ENCODE measurements at regions not wholly inside any gene's neighbourhood (a gene's known extent, or its start where the extent isn't known, plus 50 kb on each side); places are given as distances from the start of the nearest gene placed in this dataset.
A peak's percentile ranks its signal among the peaks of the same experiment; 100 is the strongest.

DNA sequence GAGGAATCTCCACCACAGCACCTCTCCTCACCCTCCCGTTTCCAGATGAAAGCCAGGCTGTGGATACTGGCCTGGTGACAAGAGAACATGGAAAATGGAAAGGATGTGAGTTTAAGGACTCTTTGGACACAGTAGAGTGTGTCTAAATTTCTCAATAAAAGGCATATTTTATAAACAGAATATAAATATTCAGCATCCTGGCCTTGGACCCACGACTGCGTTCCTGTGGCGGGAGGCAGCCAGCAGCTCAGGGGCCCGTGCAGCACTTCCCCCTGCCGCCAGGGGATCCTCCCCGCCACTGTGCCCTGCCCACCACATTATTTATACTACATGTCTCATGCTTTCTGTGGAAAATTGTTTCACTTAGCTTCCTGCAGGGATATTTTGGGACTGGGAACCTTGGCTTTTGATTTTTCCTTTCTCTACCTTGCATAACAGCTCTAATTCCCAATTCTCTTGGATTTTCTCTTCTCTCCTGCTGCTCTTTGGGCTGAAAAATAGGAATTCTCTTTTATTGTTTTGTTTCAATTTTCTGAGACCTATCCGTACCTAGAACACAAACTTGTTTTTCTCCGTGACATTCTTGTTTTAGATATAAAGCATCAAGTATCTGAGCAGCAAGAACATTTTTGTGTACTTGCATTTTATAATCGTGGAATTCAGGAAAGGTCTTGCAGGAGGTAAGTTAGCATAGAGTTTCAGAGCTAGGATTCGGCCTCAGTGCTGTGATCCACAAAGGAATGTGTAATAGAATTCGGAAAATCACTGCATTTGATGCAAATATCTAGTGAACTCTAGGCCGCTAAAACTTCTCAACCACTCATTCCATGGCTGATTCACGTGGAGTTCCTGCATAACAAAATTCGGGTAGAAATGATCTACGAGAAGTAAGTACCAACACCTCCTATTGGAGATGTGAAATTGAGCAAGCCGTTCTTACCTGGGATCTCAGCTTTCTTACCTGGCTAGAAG, 107.7 kb upstream of the SPATA13 start:
- H3K4me2 ChIP-seq (ENCODE audit: control insufficient read depth, extremely low read depth, insufficient read depth, low read depth, low read length) = no peak overlapping the region
- dilution Hi-C loops (cut with MboI; ENCODE audit: extremely low pct_ligation_motif_present, low sequenced_read_pairs) = no loop called here
- H3K36me3 ChIP-seq (ENCODE audit: control insufficient read depth in 2 of 2, extremely low read depth in 1 of 2, insufficient read depth in 2 of 2, low read length in 2 of 2) = no peaks in the 10 kb centered on the region
- DNase-seq (ENCODE audit: low read depth, low spot score) = no peak
- no peak overlapping the region for H3K4me3 ChIP-seq (ENCODE audit: control insufficient read depth in 2 of 3, extremely low read depth in 1 of 3, insufficient read depth in 2 of 3, low read depth in 1 of 3, low read length in 3 of 3)
- no peaks in the 10 kb centered on the region for H4K20me1 ChIP-seq (ENCODE audit: control insufficient read depth, extremely low read depth, insufficient read depth, low read length)
- H3K27me3 ChIP-seq (ENCODE audit: control insufficient read depth, extremely low read depth, insufficient read depth, low read length) = no peaks in the 10 kb centered on the region
- H3K79me2 ChIP-seq (ENCODE audit: control insufficient read depth, insufficient read depth, low read length) = no peaks in the 10 kb centered on the region
- no peaks in the 10 kb centered on the region for H3K9me3 ChIP-seq (ENCODE audit: control insufficient read depth, low read depth, low read length)
- no peak overlapping the region for H2AFZ ChIP-seq (ENCODE audit: control insufficient read depth, low read length)
- H3K9me1 ChIP-seq (ENCODE audit: control insufficient read depth, extremely low read depth, insufficient read depth, low read length) = peaks cover 4% of the 10 kb centered on the region
- H3K4me1 ChIP-seq (ENCODE audit: control insufficient read depth, extremely low read depth, insufficient read depth, low read length) = peaks cover 16% of the 10 kb centered on the region
- TF ChIP-seq CTCF (optimal IDR thresholded peaks at IDR 0.05 in 1 of 3, IDR thresholded peaks at IDR 0.05 in 1 of 3, conservative IDR thresholded peaks at IDR 0.05 in 1 of 3; ENCODE audit: extremely low read depth in 1 of 3, insufficient read depth in 2 of 3, low read length in 3 of 3) (no peak), EZH2 (IDR thresholded peaks at IDR 0.05; ENCODE audit: low read length) (no peak)
- H3K9ac ChIP-seq (ENCODE audit: control insufficient read depth, extremely low read depth, insufficient read depth, low read length) = no peak overlapping the region
- FAIRE-seq = no peak
- H3K27ac ChIP-seq (ENCODE audit: control insufficient read depth, insufficient read depth, low read length) = no peak overlapping the region

GRCh38 chr13:24053519-24054251, 106.8 kb upstream of the SPATA13 start:
- Histone ChIP-seq H3K9me3 (ENCODE audit: control insufficient read depth, low read depth, low read length) (no peaks in the 10 kb centered on the region), H3K27me3 (ENCODE audit: control insufficient read depth, extremely low read depth, insufficient read depth, low read length) (no peaks in the 10 kb centered on the region), H3K9me1 (ENCODE audit: control insufficient read depth, extremely low read depth, insufficient read depth, low read length) (peaks cover 4% of the 10 kb centered on the region), H3K4me2 (ENCODE audit: control insufficient read depth, extremely low read depth, insufficient read depth, low read depth, low read length) (peak overlapping the region; percentile 61), H3K36me3 (ENCODE audit: control insufficient read depth in 2 of 2, extremely low read depth in 1 of 2, insufficient read depth in 2 of 2, low read length in 2 of 2) (no peaks in the 10 kb centered on the region), H3K4me1 (ENCODE audit: control insufficient read depth, extremely low read depth, insufficient read depth, low read length) (peaks cover 16% of the 10 kb centered on the region), H3K4me3 (ENCODE audit: control insufficient read depth in 2 of 3, extremely low read depth in 1 of 3, insufficient read depth in 2 of 3, low read depth in 1 of 3, low read length in 3 of 3) (no peak overlapping the region), H3K9ac (ENCODE audit: control insufficient read depth, extremely low read depth, insufficient read depth, low read length) (no peak overlapping the region), H3K79me2 (ENCODE audit: control insufficient read depth, insufficient read depth, low read length) (no peaks in the 10 kb centered on the region), H4K20me1 (ENCODE audit: control insufficient read depth, extremely low read depth, insufficient read depth, low read length) (no peaks in the 10 kb centered on the region), H3K27ac (ENCODE audit: control insufficient read depth, insufficient read depth, low read length) (no peak overlapping the region), H2AFZ (ENCODE audit: control insufficient read depth, low read length) (peak overlapping the region; percentile 43)
- DNase-seq (ENCODE audit: low read depth, low spot score) = peak; percentile 4
- FAIRE-seq = peak; percentile 87
- dilution Hi-C loops (cut with MboI; ENCODE audit: extremely low pct_ligation_motif_present, low sequenced_read_pairs) = no loop called here
- TF ChIP-seq CTCF (optimal IDR thresholded peaks at IDR 0.05 in 1 of 3, IDR thresholded peaks at IDR 0.05 in 1 of 3, conservative IDR thresholded peaks at IDR 0.05 in 1 of 3; ENCODE audit: extremely low read depth in 1 of 3, insufficient read depth in 2 of 3, low read length in 3 of 3) (peak; percentile 76 to 82 (median 81)), EZH2 (IDR thresholded peaks at IDR 0.05; ENCODE audit: low read length) (no peak)
